Spleen (tissue), 11 donors: ENCODE measurements at regions not wholly inside any gene's neighbourhood (a gene's known extent, or its start where the extent isn't known, plus 50 kb on each side); places are given as distances from the start of the nearest gene placed in this dataset.

ENCODE experiments used
- DNase-seq: peaks from one replicate; pipeline ENCODE4 v3.0.0-alpha.2; 2020
- H3K27ac ChIP-seq, 8 donors: fragments of 200-600 bp; sonication (generic) in 7 of 8; 1 replicate in 4 of 8; 2 replicates in 4 of 8; pipeline versions ENCODE4 v1.5.0 to v1.8.0; 2016 to 2021; ENCODE audit warnings: inconsistent platforms in 4 of 8, mild to moderate bottlenecking in 4 of 8, moderate library complexity in 1 of 8
- H3K27me3 ChIP-seq, 7 donors: fragments of 200-600 bp; sonication (generic) in 6 of 7; replicated peaks in 1 of 7; 1 replicate in 4 of 7; 2 replicates in 3 of 7; pipeline versions ENCODE4 v1.5.0 to v1.8.0; 2016 to 2021; ENCODE audit warnings: inconsistent platforms in 3 of 7, mild to moderate bottlenecking in 1 of 7
- H3K36me3 ChIP-seq, 6 donors: fragments of 200-600 bp; sonication (generic) in 5 of 6; 1 replicate in 4 of 6; 2 replicates in 2 of 6; pipeline versions ENCODE4 v1.5.0 to v1.8.0; 2016 to 2021; ENCODE audit warnings: inconsistent platforms in 2 of 6
- H3K4me1 ChIP-seq, 6 donors: fragments of 200-600 bp; sonication (generic) in 5 of 6; 1 replicate in 3 of 6; 2 replicates in 3 of 6; pipeline versions ENCODE4 v1.5.0 to v1.8.0; 2016 to 2021; ENCODE audit warnings: inconsistent platforms in 3 of 6
- H3K4me3 ChIP-seq, 8 donors: fragments of 200-600 bp; sonication (generic) in 7 of 8; 1 replicate in 4 of 8; 2 replicates in 4 of 8; pipeline versions ENCODE4 v1.5.0 to v1.8.0; 2016 to 2021; ENCODE audit warnings: inconsistent platforms in 4 of 8, mild to moderate bottlenecking in 4 of 8, moderate library complexity in 2 of 8
- H3K9me3 ChIP-seq, 8 donors: fragments of 200-600 bp; sonication (generic) in 7 of 8; 1 replicate in 4 of 8; 2 replicates in 4 of 8; pipeline versions ENCODE4 v1.5.0 to v1.8.0; 2016 to 2021; ENCODE audit warnings: inconsistent platforms in 4 of 8
- POLR2A ChIP-seq, 3 donors: fragments of 450-650 bp; IDR thresholded peaks; one replicate each; pipeline ENCODE4 v1.5.1; 2017; ENCODE audit warnings: antibody characterized with exemption in 3 of 3, mild to moderate bottlenecking in 1 of 3
- POLR2AphosphoS5 ChIP-seq, 3 donors: sonication (generic); formaldehyde crosslinking; IDR thresholded peaks; one replicate each; pipeline ENCODE4 v1.5.1; 2017; ENCODE audit warnings: antibody characterized with exemption in 3 of 3
- WGBS, 5 donors: extraction: QIAGEN DNeasy Blood & Tissue Kit in 3 of 5; methylation state at CpG; one replicate each; pipeline versions ENCODE4 v1.1.5 to v1.1.7; 2013 to 2018; 5-methylcytosine and 5-hydroxymethylcytosine counted together
- intact Hi-C: fragments of 100-400 bp; cut with DNase I; formaldehyde crosslinking; loops from one replicate; pipeline ENCODE4 v1.15.0; 2023; ENCODE audit warnings: low total_unique reads
- TF ChIP-seq, protein P1 (sequence below), 11 experiments: fragments of 200-600 bp in 7 of 11; fragments of 450-650 bp in 4 of 11; sonication (generic) in 4 of 11; IDR thresholded peaks in 8 of 11; conservative IDR thresholded peaks in 3 of 11; 1 replicate in 7 of 11; 2 replicates in 4 of 11; pipeline versions ENCODE4 v1.4.0 to v1.8.0; 2016 to 2021; ENCODE audit warnings: antibody characterized with exemption in 11 of 11, inconsistent platforms in 4 of 11, mild to moderate bottlenecking in 1 of 11
- donor health status: healthy with polysubstance abuse.
- donor health status: DM: no; HTN: no; CAD: no; lungs with moderate emphysema.
- donor health status: DM: no; HTN: no; CAD: no.
- donor health status: Bipolar disorder and iron deficiency.
- donor health status: healthy.
- donor health status: DM: no; HTN: no; CAD: no.
- donor health status: DM: yes; HTN: yes; CAD: no.

DNA sequence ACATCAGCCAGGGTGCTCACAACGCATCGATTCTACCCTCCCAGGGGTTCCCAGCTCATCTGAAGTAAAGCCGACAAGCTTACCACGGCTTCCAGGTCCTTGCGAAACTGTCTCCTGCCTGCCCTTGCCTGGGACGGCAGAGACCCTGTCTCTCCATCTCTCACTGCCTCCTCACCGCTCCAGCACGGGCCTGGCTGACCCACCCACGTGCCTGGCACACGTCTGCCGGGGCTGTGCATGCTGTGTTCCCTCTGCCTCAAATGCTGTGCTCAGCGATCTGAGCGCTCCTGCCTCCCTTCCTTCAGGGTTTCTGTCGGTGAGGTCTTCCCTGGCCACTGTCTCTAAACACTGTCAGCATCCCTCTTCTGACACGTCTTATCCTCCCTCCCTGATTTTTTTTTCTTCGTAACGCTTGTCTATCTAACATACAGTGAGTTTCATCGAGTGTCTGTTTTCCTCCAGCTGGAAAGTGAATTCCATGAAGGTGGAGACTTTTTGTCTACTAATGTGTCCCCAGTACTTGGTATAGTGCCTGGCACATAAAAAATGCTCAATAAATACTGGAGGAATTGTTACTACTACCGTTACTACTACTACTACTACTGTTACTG is 208.4 kb downstream of the IRF8 start:
- Histone ChIP-seq H3K4me1 (no peaks in the 10 kb centered on the region), H3K27me3 (peaks cover 0 to 19% (median 0%) of the 10 kb centered on the region in 7 donors), H3K27ac (no peak overlapping the region), H3K4me3 (no peak overlapping the region), H3K36me3 (no peaks in the 10 kb centered on the region), H3K9me3 (peaks cover 0 to 13% (median 0%) of the 10 kb centered on the region in 8 donors)
- intact Hi-C loops = no loop called here
- TF ChIP-seq POLR2AphosphoS5 (IDR thresholded peaks at IDR 0.05) (no peak), POLR2A (IDR thresholded peaks at IDR 0.05) (no peak)
- TF ChIP-seq, protein P1, sequence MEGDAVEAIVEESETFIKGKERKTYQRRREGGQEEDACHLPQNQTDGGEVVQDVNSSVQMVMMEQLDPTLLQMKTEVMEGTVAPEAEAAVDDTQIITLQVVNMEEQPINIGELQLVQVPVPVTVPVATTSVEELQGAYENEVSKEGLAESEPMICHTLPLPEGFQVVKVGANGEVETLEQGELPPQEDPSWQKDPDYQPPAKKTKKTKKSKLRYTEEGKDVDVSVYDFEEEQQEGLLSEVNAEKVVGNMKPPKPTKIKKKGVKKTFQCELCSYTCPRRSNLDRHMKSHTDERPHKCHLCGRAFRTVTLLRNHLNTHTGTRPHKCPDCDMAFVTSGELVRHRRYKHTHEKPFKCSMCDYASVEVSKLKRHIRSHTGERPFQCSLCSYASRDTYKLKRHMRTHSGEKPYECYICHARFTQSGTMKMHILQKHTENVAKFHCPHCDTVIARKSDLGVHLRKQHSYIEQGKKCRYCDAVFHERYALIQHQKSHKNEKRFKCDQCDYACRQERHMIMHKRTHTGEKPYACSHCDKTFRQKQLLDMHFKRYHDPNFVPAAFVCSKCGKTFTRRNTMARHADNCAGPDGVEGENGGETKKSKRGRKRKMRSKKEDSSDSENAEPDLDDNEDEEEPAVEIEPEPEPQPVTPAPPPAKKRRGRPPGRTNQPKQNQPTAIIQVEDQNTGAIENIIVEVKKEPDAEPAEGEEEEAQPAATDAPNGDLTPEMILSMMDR (IDR thresholded peaks at IDR 0.05 in 8 of 11, conservative IDR thresholded peaks at IDR 0.05 in 3 of 11) = no peak
- no peak for DNase-seq
- WGBS, 5 donors = 70 to 84% (median 77%) methylated on average over 19 of the region's 19 CpGs

DNA sequence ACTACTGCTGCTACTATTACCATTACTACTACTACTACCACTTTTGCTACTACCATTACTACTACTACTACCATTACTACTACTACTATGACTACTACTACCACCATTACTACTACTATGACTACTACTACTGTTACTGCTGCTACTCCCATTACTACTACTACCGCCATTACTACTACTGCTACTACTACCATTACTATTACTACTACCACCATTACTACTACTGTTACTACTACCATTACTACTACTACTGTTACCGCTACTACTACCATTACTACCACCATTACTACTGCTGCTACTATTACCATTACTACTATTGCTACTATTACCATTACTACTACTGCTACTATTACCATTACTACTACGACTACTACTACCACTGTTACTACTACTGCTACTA is 209.1 kb downstream of the IRF8 start:
- H3K4me3 ChIP-seq = no peak overlapping the region
- peaks cover 0 to 23% (median 0%) of the 10 kb centered on the region in 7 donors for H3K27me3 ChIP-seq
- no peaks in the 10 kb centered on the region for H3K4me1 ChIP-seq
- TF ChIP-seq POLR2AphosphoS5 (IDR thresholded peaks at IDR 0.05) = no peak
- TF ChIP-seq, protein P1 (IDR thresholded peaks at IDR 0.05 in 8 of 11, conservative IDR thresholded peaks at IDR 0.05 in 3 of 11) = no peak
- no peak for TF ChIP-seq POLR2A (IDR thresholded peaks at IDR 0.05)
- DNase-seq = no peak
- peaks cover 0 to 13% (median 0%) of the 10 kb centered on the region in 8 donors for H3K9me3 ChIP-seq
- WGBS, 5 donors = 93 to 99% (median 97%) methylated on average over 3 of the region's 3 CpGs
- intact Hi-C loops = no loop called here
- no peaks in the 10 kb centered on the region for H3K36me3 ChIP-seq
- H3K27ac ChIP-seq = no peak overlapping the region

DNA sequence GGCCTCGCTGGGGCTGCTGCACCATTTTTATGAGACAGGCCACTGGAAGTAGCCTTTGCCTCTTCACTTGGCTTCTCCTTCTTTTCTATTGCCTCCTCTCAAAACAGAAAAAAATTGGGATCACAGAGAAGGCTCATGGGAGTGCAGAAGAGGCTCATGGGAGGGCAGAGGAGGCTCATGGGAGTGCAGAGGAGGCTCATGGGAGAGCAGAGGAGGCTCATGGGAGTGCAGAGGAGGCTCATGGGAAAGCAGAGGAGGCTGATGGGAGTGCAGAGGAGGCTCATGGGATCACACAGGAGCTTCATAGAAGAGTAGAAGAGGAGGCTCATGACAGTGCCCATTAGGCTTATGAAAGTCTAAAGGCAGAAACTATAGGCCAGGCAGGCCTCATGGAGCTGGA is 211.2 kb downstream of the IRF8 start:
- Histone ChIP-seq H3K4me1 (no peaks in the 10 kb centered on the region), H3K4me3 (no peak overlapping the region), H3K27ac (no peak overlapping the region), H3K9me3 (peaks cover 0 to 13% (median 0%) of the 10 kb centered on the region in 8 donors), H3K36me3 (no peaks in the 10 kb centered on the region), H3K27me3 (peaks cover 0 to 31% (median 0%) of the 10 kb centered on the region in 7 donors)
- no peak for DNase-seq
- WGBS, 5 donors = 50 to 75% (median 63%) methylated on average over 1 of the region's 1 CpG
- TF ChIP-seq POLR2A (IDR thresholded peaks at IDR 0.05) (no peak), POLR2AphosphoS5 (IDR thresholded peaks at IDR 0.05) (no peak)
- TF ChIP-seq, protein P1 (IDR thresholded peaks at IDR 0.05 in 8 of 11, conservative IDR thresholded peaks at IDR 0.05 in 3 of 11) = no peak
- intact Hi-C loops = no loop called here

DNA sequence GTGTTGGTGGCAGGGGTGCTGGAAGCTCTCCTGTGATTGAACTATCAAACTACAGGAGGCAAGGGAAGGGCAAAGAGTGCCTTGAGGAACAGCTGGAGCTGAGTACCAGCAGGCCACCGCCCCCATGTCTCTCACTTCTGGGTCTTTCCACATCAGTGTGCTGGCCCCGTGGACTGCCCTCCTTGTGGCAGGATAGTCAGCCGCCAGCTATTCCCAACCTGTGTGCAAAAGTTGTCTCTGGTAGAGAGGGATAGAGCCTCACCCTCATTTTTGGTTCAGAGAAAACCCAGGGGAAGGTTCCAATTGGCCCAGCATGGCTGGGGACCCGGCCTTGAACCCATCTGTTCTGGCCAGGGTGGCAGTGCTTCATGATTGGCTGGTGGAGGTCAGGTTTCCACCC is 211.8 kb downstream of the IRF8 start:
- H3K4me3 ChIP-seq = no peak overlapping the region
- peaks cover 0 to 13% (median 0%) of the 10 kb centered on the region in 8 donors for H3K9me3 ChIP-seq
- DNase-seq = no peak
- TF ChIP-seq POLR2AphosphoS5 (IDR thresholded peaks at IDR 0.05) = no peak
- TF ChIP-seq POLR2A (IDR thresholded peaks at IDR 0.05) = no peak
- TF ChIP-seq, protein P1 (IDR thresholded peaks at IDR 0.05 in 8 of 11, conservative IDR thresholded peaks at IDR 0.05 in 3 of 11) = no peak
- intact Hi-C loops = no loop called here
- 74 to 93% (median 84%) methylated on average over 4 of the region's 4 CpGs for WGBS, 5 donors
- H3K4me1 ChIP-seq = no peaks in the 10 kb centered on the region
- no peak overlapping the region for H3K27ac ChIP-seq
- peaks cover 0 to 32% (median 0%) of the 10 kb centered on the region in 7 donors for H3K27me3 ChIP-seq
- H3K36me3 ChIP-seq = no peaks in the 10 kb centered on the region
